Epidermal melanocyte (primary cell): ENCODE measurements at regions not wholly inside any gene's neighbourhood (a gene's known extent, or its start where the extent isn't known, plus 50 kb on each side); places are given as distances from the start of the nearest gene placed in this dataset.

ENCODE experiments used
- DNase-seq: peaks from one replicate; pipeline ENCODE4 v3.0.0; 2011; ENCODE audit warnings: low spot score; ENCODE audit not compliant: insufficient read length

- no peak for DNase-seq
These were observed 75.8 kb upstream of the FN1 start for GRCh38 chr2:215511454-215512346.

- no peak for DNase-seq
These were observed 72.0 kb upstream of the FN1 start for GRCh38 chr2:215507836-215508235.

GRCh38 chr2:215507136-215507535 lies 71.3 kb upstream of the FN1 start:
- DNase-seq: no peak

- DNase-seq: no peak
These were observed 70.7 kb upstream of the FN1 start for GRCh38 chr2:215506604-215506990.

GRCh38 chr2:215505044-215505786 lies 69.3 kb upstream of the FN1 start:
- DNase-seq: no peak

GRCh38 chr2:215504547-215504946 lies 68.7 kb upstream of the FN1 start:
- no peak for DNase-seq

GRCh38 chr2:215503381-215503780 lies 67.5 kb upstream of the FN1 start:
- no peak for DNase-seq

GRCh38 chr2:215500466-215500865 lies 64.6 kb upstream of the FN1 start:
- DNase-seq: no peak

GRCh38 chr2:215499331-215499730 lies 63.5 kb upstream of the FN1 start:
- no peak for DNase-seq

- DNase-seq: no peak
These were observed 62.6 kb upstream of the FN1 start for GRCh38 chr2:215498431-215498830.

GRCh38 chr2:215493376-215493775 lies 57.5 kb upstream of the FN1 start:
- DNase-seq: no peak

- DNase-seq: no peak
These were observed 53.5 kb upstream of the FN1 start for GRCh38 chr2:215489288-215489848.

- no peak for DNase-seq
These were observed 51.1 kb upstream of the FN1 start for GRCh38 chr2:215487002-215487372.

GRCh38 chr2:215486291-215487001 lies 50.6 kb upstream of the FN1 start:
- no peak for DNase-seq
